ENCODE measurements at regions not wholly inside any gene's neighbourhood (a gene's known extent, or its start where the extent isn't known, plus 50 kb on each side); places are given as distances from the start of the nearest gene placed in this dataset.
"Not testable (repeated sequence)": the region's sequence is repeated elsewhere in the genome, so short reads cannot be mapped to it uniquely, and the experiment has no call there.

GRCh38 chr3:75840160-75840559, 54.8 kb upstream of the ZNF717 start:
- DNase-seq; H3K4me1 ChIP-seq (ENCODE audit: low read length); H3K27me3 ChIP-seq (ENCODE audit: low read length); H3K9ac ChIP-seq (ENCODE audit: low read length); H3K79me2 ChIP-seq (ENCODE audit: low read length); H2AFZ ChIP-seq (ENCODE audit: low read length); H3K4me3 ChIP-seq (ENCODE audit: low read length); H3K4me2 ChIP-seq (ENCODE audit: low read depth, low read length, poor library complexity, severe bottlenecking); H3K9me2 ChIP-seq (replicated peaks; ENCODE audit: insufficient read depth, low read length); H3K27ac ChIP-seq (ENCODE audit: low read length); H3K36me3 ChIP-seq (ENCODE audit: insufficient read depth, low read length); H4K20me1 ChIP-seq (ENCODE audit: insufficient read depth, low read depth, low read length); H3K9me3 ChIP-seq (ENCODE audit: low read length): not testable (repeated sequence)

DNA sequence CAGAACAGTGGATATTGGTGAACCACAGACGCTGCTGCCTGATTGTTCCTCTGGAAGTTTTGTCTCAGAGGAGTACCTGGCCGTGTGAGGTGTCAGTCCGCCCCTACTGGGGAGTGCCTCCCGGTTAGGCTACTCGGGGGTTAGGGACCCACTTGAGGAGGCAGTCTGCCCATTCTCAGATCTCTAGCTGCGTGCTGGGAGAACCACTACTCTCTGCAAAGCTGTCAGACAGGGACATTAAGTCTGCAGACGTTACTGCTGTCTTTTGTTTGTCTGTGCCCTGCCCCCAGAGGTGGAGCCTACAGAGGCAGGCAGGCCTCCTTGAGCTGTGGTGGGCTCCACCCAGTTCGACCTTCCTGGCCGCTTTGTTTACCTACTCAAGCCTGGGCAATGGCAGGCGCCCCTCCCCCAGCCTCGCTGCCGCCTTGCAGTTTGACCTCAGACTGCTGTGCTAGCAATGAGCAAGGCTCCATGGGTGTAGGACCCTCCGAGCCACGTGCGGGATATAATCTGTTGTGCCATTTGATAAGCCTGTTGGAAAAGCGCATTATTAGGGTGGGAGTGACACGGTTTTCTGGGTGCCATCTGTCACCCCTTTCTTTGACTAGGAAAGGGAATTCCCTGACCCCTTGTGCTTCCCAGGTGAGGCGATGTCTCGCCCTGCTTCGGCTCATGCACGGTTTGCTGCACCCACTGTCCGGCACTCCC, 65.1 kb upstream of the ZNF717 start:
- H3K79me2 ChIP-seq (ENCODE audit: low read length); H3K27me3 ChIP-seq (ENCODE audit: low read length): not testable (repeated sequence)

DNA sequence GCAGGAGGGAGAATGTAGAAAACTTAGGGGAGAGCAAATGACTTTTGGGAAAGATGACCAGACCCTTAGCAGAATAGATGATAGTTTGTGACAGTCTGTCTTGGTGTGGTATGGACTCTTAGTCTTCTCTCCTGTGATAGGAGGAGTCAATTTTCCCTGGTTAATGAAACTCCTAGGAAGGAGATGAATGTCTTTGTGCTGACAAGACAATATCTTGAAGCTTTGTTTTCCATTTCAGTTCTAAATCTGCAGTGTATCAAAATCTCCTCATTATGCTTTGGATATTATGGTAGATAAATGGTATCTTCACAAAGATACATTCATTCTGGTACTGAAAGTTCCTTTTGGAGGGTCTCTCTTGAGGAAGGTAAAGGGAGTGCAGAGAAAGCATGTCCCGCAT, 77.8 kb upstream of the ZNF717 start:
- Histone ChIP-seq H3K27me3 (ENCODE audit: low read length) (no peaks in the 10 kb centered on the region), H3K4me2 (ENCODE audit: low read depth, low read length, poor library complexity, severe bottlenecking) (no peak overlapping the region), H3K36me3 (ENCODE audit: insufficient read depth, low read length) (no peaks in the 10 kb centered on the region), H4K20me1 (ENCODE audit: insufficient read depth, low read depth, low read length) (no peaks in the 10 kb centered on the region), H3K9me2 (replicated peaks; ENCODE audit: insufficient read depth, low read length) (no peaks in the 10 kb centered on the region; the same call in 1 of the 2 replicates), H3K79me2 (ENCODE audit: low read length) (no peaks in the 10 kb centered on the region), H3K4me3 (ENCODE audit: low read length) (no peak overlapping the region), H3K4me1 (ENCODE audit: low read length) (no peaks in the 10 kb centered on the region), H3K9ac (ENCODE audit: low read length) (no peak overlapping the region), H3K9me3 (ENCODE audit: low read length) (no peaks in the 10 kb centered on the region; the same call in 1 of the 2 replicates), H2AFZ (ENCODE audit: low read length) (no peak overlapping the region), H3K27ac (ENCODE audit: low read length) (no peak overlapping the region)
- no peak for DNase-seq

More for the DNA sequence above, 65.1 kb upstream of the ZNF717 start:
- not testable (repeated sequence) for H3K4me3 ChIP-seq (ENCODE audit: low read length); H2AFZ ChIP-seq (ENCODE audit: low read length); H3K36me3 ChIP-seq (ENCODE audit: insufficient read depth, low read length); H3K4me1 ChIP-seq (ENCODE audit: low read length); H3K9ac ChIP-seq (ENCODE audit: low read length); H3K9me3 ChIP-seq (ENCODE audit: low read length); H3K27ac ChIP-seq (ENCODE audit: low read length); DNase-seq; H4K20me1 ChIP-seq (ENCODE audit: insufficient read depth, low read depth, low read length); H3K9me2 ChIP-seq (replicated peaks; ENCODE audit: insufficient read depth, low read length); H3K4me2 ChIP-seq (ENCODE audit: low read depth, low read length, poor library complexity, severe bottlenecking)

GRCh38 chr3:75863878-75864277, 78.5 kb upstream of the ZNF717 start:
- no peaks in the 10 kb centered on the region for H3K9me3 ChIP-seq (ENCODE audit: low read length)
- no peak overlapping the region for H3K9ac ChIP-seq (ENCODE audit: low read length)
- no peak for DNase-seq
- no peak overlapping the region for H3K27ac ChIP-seq (ENCODE audit: low read length)
- no peak overlapping the region for H2AFZ ChIP-seq (ENCODE audit: low read length)
- H3K9me2 ChIP-seq (replicated peaks; ENCODE audit: insufficient read depth, low read length), result no peaks in the 10 kb centered on the region; the same call in 1 of the 2 replicates
- H3K4me1 ChIP-seq (ENCODE audit: low read length), result no peaks in the 10 kb centered on the region
- no peak overlapping the region for H3K4me2 ChIP-seq (ENCODE audit: low read depth, low read length, poor library complexity, severe bottlenecking)
- no peaks in the 10 kb centered on the region for H4K20me1 ChIP-seq (ENCODE audit: insufficient read depth, low read depth, low read length)
- no peaks in the 10 kb centered on the region for H3K27me3 ChIP-seq (ENCODE audit: low read length)
- no peak overlapping the region for H3K4me3 ChIP-seq (ENCODE audit: low read length)
- no peaks in the 10 kb centered on the region for H3K36me3 ChIP-seq (ENCODE audit: insufficient read depth, low read length)
- no peaks in the 10 kb centered on the region for H3K79me2 ChIP-seq (ENCODE audit: low read length)

DNA sequence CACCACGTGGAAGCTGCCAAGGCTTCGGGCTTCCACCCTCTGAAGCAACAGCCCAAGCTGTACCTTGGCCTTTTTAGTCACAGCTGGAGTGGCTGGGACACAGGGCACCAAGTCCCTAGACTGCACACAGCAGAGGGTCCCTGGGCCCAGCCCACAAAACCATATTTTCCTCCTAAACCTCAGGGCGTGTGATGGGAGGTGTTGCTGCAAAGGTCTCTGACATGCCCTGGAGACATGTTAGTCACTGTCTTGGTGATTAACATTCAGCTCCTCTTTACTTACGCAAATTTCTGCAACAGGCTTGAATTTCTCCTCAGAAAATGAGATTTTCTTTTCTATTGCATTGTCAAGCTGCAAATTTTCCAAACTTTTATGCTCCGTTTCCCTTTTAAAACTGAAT, 98.4 kb upstream of the ZNF717 start:
- not testable (repeated sequence) for H3K36me3 ChIP-seq (ENCODE audit: insufficient read depth, low read length); H2AFZ ChIP-seq (ENCODE audit: low read length); H3K79me2 ChIP-seq (ENCODE audit: low read length); H4K20me1 ChIP-seq (ENCODE audit: insufficient read depth, low read depth, low read length); DNase-seq; H3K4me3 ChIP-seq (ENCODE audit: low read length); H3K27ac ChIP-seq (ENCODE audit: low read length); H3K9ac ChIP-seq (ENCODE audit: low read length); H3K9me3 ChIP-seq (ENCODE audit: low read length); H3K4me1 ChIP-seq (ENCODE audit: low read length); H3K9me2 ChIP-seq (replicated peaks; ENCODE audit: insufficient read depth, low read length); H3K4me2 ChIP-seq (ENCODE audit: low read depth, low read length, poor library complexity, severe bottlenecking); H3K27me3 ChIP-seq (ENCODE audit: low read length)

DNA sequence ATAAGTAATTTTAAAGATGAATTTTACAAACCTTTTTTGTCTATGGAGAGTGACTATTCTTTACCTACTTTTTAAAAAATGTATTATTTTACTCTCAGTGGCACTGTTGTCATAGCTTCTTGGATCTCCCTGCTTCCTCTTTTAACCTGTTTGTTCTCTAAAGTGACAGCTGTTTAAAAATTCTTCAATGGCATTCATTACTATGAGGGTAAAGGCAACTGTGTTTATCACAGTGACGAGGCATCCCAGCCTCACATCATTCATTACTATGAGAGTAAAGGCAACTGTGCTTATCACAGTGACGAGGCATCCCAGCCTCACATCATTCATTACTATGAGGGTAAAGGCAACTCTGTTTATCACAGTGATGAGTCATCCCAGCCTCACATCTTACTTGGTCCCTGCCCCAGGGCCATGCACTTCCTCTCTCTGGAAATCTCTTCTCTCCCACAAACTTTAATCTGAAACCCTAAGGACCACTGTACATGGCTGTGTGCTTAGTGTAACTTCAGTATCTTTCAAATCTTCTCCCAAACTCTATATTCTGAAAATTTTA, 101.7 kb upstream of the ZNF717 start:
- Histone ChIP-seq H3K4me2 (ENCODE audit: low read depth, low read length, poor library complexity, severe bottlenecking) (no peak overlapping the region), H3K9me3 (ENCODE audit: low read length) (0 out of 2 replicates have a peak, but pooled peaks cover 6% of the 10 kb centered on the region), H3K9me2 (replicated peaks; ENCODE audit: insufficient read depth, low read length) (no peaks in the 10 kb centered on the region), H3K9ac (ENCODE audit: low read length) (no peak overlapping the region), H3K4me3 (ENCODE audit: low read length) (no peak overlapping the region), H3K27ac (ENCODE audit: low read length) (no peak overlapping the region), H3K27me3 (ENCODE audit: low read length) (no peaks in the 10 kb centered on the region), H3K79me2 (ENCODE audit: low read length) (no peaks in the 10 kb centered on the region), H2AFZ (ENCODE audit: low read length) (no peak overlapping the region), H4K20me1 (ENCODE audit: insufficient read depth, low read depth, low read length) (no peaks in the 10 kb centered on the region), H3K36me3 (ENCODE audit: insufficient read depth, low read length) (no peaks in the 10 kb centered on the region), H3K4me1 (ENCODE audit: low read length) (no peaks in the 10 kb centered on the region)
- no peak for DNase-seq

GRCh38 chr3:75894234-75894633, 108.9 kb upstream of the ZNF717 start:
- no peaks in the 10 kb centered on the region for H3K9me3 ChIP-seq (ENCODE audit: low read length)
- H3K9me2 ChIP-seq (replicated peaks; ENCODE audit: insufficient read depth, low read length), result no peaks in the 10 kb centered on the region

GRCh38 chr3:75896265-75896664, 110.9 kb upstream of the ZNF717 start:
- Histone ChIP-seq H2AFZ (ENCODE audit: low read length) (no peak overlapping the region), H3K79me2 (ENCODE audit: low read length) (no peaks in the 10 kb centered on the region), H3K27ac (ENCODE audit: low read length) (no peak overlapping the region), H3K27me3 (ENCODE audit: low read length) (no peaks in the 10 kb centered on the region), H4K20me1 (ENCODE audit: insufficient read depth, low read depth, low read length) (no peaks in the 10 kb centered on the region), H3K9me2 (replicated peaks; ENCODE audit: insufficient read depth, low read length) (no peaks in the 10 kb centered on the region), H3K9ac (ENCODE audit: low read length) (no peak overlapping the region), H3K4me3 (ENCODE audit: low read length) (no peak overlapping the region), H3K4me2 (ENCODE audit: low read depth, low read length, poor library complexity, severe bottlenecking) (no peak overlapping the region), H3K4me1 (ENCODE audit: low read length) (no peaks in the 10 kb centered on the region), H3K36me3 (ENCODE audit: insufficient read depth, low read length) (no peaks in the 10 kb centered on the region), H3K9me3 (ENCODE audit: low read length) (no peaks in the 10 kb centered on the region)
- DNase-seq, result no peak

More at GRCh38 chr3:75894234-75894633, 108.9 kb upstream of the ZNF717 start:
- Histone ChIP-seq H3K9ac (ENCODE audit: low read length) (no peak overlapping the region), H4K20me1 (ENCODE audit: insufficient read depth, low read depth, low read length) (no peaks in the 10 kb centered on the region), H3K4me1 (ENCODE audit: low read length) (no peaks in the 10 kb centered on the region), H3K4me3 (ENCODE audit: low read length) (no peak overlapping the region), H3K27me3 (ENCODE audit: low read length) (no peaks in the 10 kb centered on the region), H3K27ac (ENCODE audit: low read length) (no peak overlapping the region), H2AFZ (ENCODE audit: low read length) (no peak overlapping the region), H3K36me3 (ENCODE audit: insufficient read depth, low read length) (no peaks in the 10 kb centered on the region), H3K4me2 (ENCODE audit: low read depth, low read length, poor library complexity, severe bottlenecking) (no peak overlapping the region), H3K79me2 (ENCODE audit: low read length) (no peaks in the 10 kb centered on the region)
- no peak for DNase-seq
